ENCODE measurements at regions not wholly inside any gene's neighbourhood (a gene's known extent, or its start where the extent isn't known, plus 50 kb on each side); places are given as distances from the start of the nearest gene placed in this dataset.
"Not testable (repeated sequence)": the region's sequence is repeated elsewhere in the genome, so short reads cannot be mapped to it uniquely, and the experiment has no call there.

DNA sequence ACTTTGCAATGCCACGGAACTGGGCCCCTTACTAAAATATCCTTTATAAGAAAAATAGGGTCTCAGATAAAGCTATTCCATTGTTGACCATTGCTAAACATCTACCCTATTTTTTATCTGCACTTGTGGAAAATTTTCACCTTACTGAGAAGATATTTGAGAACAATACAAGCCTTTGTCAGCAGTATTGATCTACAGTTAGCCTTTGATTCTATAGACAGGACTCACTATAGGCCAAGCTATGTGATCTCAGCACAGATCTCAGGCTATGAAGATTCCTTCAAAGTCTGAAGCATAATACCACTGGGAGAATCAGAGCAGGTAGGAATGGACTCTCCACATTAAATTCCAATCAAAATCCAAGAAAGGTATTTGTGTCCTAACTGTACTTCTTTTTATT lies 1099.7 kb downstream of the DIAPH3 start:
- no peak for DNase-seq (ENCODE audit: low read depth in 1 of 2, low spot score in 1 of 2)

- DNase-seq (ENCODE audit: low read depth in 1 of 2, low spot score in 1 of 2) = not testable (repeated sequence)
Observed at GRCh38 chr13:59076386-59076785, 1087.3 kb downstream of the DIAPH3 start.

DNA sequence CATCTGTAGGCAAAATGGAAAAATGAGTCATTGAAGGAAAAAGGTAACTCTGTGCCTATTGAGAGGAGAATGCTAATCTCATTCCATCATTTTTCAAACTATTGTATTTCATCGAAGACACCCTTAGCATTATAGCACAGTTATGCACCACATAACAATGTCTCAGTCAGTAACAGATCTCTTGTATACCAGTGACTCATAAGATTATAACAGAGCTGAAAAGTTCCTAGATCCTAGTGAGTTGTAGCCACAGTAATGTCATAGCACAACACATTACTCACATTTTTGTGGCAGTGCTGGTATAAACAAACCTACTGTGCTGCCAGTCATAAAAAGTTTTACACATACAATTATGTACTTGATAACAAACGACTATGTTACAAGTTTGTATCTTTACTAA lies 1077.6 kb downstream of the DIAPH3 start:
- DNase-seq (ENCODE audit: low read depth in 1 of 2, low spot score in 1 of 2) = no peak

DNA sequence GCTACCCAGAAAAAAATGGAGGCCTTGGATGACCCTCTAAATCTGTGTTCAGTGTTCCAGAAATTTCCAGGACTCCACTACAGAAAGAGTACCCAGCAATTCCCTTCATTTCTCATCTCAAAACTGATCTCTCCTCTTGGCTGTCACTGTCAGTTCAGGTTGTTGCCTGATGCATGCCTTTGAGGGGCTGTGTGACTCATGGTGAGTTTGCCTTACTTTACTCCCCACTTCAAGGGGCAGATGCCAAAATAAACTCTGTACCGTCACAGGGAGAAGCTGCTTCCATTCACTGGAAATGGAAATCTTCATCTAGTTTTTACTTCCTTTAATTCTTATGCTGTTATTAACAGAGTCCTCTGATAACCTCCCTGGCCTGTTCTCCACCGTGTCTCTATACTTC lies 1075.0 kb downstream of the DIAPH3 start:
- no peak for DNase-seq (ENCODE audit: low read depth in 1 of 2, low spot score in 1 of 2)

GRCh38 chr13:59094181-59094580 lies 1069.5 kb downstream of the DIAPH3 start:
- no peak for DNase-seq (ENCODE audit: low read depth in 1 of 2, low spot score in 1 of 2)

DNA sequence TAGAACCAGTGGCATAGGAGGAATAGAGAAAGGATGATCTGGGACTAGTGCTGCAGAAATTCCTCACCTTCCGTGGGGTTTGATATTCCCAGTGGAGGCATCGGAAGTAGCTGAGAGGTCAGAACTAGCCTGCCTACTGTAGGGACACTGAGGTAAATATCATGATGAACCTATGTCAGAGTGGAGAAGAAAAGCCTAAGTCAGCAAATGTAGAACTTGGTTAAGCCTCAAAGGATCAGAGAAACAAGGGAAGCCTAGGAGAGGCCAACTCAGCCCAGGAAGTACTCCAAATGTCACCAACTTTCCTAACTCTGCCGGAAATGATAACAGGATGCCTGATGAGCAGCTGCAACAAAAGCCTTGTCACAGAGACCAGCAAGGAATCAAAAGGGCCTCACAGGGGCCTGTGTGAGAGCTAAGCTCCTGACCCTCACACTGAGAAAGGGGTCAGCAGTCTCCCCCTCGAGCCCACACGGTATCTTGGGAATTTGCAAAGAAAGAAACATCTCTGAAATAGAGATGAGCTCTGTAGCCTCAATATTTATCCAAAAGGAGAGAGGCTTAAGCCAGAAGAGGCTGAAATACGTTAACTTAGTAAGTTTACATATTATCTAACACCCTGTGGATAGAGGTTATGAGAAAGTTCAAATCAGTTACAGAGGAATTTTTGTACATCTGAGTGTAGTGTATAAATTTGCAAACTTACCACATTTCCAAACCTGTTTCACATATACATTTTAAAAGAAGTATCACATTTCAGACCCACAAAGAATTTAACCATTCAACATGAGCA lies 1064.3 kb downstream of the DIAPH3 start:
- no peak for DNase-seq (ENCODE audit: low read depth in 1 of 2, low spot score in 1 of 2)

- DNase-seq (ENCODE audit: low read depth in 1 of 2, low spot score in 1 of 2) = no peak
Observed at GRCh38 chr13:59103004-59103768, 1060.5 kb downstream of the DIAPH3 start.

DNA sequence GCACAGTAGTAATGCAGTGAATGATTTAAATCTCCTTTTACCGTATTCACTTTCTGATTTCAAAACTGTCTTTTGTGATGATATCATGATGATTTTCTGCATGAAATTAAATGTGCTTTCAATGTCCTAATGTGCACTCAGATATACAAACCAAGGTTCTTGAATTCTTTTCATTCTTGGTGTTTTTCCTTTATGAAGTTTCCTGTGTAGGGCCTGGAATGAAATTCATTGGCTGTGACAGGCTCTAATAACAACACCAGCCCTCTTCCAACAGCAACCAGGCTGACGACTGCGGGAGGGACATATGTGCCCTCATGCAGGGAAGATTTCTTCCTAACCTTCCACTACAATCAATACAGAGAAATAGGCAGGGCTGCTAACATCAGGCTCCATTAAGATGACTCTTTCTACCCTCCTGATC lies 1052.0 kb downstream of the DIAPH3 start:
- no peak for DNase-seq (ENCODE audit: low read depth in 1 of 2, low spot score in 1 of 2)

DNA sequence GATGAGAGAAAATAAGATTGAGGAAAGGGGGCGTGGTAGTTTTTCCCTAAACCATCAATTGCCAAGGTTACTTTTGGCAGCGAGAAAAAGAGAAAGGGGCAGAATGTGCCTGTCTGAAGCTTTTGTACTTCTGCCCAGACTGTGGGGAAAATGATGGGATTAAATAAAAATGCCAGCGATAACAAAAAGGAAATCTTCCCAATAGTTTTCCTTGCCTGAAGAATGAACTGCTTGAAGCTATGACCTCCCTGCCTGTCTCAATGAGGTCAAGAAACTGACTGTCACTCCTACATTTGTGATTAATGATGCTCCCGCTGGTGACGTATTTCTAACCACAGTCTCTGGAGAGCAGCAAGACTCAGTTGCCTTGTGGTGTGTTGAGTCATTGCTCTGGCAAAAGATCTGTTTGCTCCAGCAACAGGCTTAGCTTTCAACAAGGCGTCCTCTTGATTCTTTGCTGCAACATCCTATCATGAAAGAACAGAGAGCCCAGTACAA lies 1051.5 kb downstream of the DIAPH3 start:
- DNase-seq (ENCODE audit: low read depth in 1 of 2, low spot score in 1 of 2) = no peak

GRCh38 chr13:59119475-59119874 lies 1044.3 kb downstream of the DIAPH3 start:
- no peak for DNase-seq (ENCODE audit: low read depth in 1 of 2, low spot score in 1 of 2)

DNA sequence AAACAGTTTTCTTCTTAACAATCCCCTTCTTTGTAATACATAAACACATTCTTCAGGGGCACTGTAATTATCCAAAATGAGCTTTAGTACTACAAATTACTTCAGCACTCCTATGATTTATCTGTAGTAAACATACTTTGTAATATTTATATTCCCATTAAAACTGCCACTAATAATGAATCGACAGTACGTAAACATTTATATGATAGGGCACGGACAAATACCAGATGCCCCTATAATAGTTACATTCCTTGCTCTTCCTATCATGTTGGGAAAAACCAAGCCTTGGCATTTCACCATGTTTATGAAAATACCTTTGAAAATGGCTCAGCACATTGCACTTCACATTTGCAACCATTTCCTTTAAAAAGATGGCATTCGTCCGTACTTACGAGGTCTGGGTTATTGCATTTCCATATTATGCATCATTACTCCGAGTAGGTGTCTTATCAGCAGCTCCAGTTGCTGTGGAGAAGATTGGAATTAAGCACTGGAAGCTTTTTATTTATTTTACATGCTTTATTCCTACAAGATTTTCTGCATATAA lies 1043.4 kb downstream of the DIAPH3 start:
- no peak for DNase-seq (ENCODE audit: low read depth in 1 of 2, low spot score in 1 of 2)

- no peak for DNase-seq (ENCODE audit: low read depth in 1 of 2, low spot score in 1 of 2)
Observed at GRCh38 chr13:59121507-59121906, 1042.2 kb downstream of the DIAPH3 start.

DNA sequence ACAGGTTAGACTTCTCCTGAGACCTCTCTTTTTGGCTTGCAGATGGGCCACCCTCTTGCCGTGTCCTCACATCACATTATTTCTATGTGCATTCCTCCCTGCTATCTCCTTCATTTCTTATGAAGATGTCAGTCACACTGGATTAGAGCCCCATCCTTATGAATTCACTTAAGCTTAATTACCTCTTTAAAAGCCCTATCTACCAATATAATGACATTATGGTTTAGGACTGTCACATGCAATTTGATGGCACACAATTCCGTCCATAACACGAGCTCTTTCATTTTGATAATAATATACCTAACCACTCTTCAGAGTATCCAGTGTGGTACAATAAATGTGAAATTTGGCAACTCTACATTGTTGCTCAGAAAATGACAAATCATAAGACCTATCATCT lies 1037.3 kb downstream of the DIAPH3 start:
- no peak for DNase-seq (ENCODE audit: low read depth in 1 of 2, low spot score in 1 of 2)

DNA sequence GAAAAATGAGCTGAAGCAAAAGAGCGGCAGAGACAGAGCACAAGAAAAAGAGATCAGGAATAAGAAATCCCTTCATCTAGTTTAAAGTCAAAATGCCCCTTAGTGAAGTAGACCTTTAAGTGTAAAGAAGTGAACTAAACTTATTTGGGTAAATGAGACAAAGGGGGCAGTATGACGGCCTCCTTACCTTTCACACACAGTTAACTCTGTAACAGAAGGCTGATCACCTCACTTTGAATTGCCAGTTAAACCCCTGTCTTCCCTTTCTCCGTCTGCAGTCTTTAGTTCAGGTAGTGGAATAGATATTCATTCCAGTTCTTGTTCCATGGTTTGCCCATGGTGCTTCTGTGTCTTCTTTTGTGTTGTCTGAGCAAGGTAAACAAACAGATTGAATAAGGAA lies 1029.8 kb downstream of the DIAPH3 start:
- DNase-seq (ENCODE audit: low read depth in 1 of 2, low spot score in 1 of 2) = no peak

DNA sequence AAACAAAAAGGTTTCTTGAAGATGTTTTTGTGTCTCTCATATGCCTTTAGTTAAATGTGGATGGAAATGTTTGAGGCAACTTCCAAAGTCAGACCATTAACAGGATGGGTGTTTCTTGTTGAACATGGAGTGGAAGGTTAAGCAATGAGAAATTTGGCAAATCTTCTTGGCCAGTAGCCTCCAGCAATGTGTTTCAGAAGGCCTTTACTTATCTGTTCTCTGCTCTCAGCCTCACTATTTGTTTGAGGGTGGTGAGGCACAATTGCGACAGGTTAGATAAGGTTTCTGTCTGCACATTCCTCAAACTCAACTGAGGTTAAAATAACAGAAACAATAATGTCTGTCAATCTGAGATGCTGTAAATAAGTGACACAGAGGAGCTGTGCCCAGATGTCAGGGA lies 1019.0 kb downstream of the DIAPH3 start:
- no peak for DNase-seq (ENCODE audit: low read depth in 1 of 2, low spot score in 1 of 2)

DNA sequence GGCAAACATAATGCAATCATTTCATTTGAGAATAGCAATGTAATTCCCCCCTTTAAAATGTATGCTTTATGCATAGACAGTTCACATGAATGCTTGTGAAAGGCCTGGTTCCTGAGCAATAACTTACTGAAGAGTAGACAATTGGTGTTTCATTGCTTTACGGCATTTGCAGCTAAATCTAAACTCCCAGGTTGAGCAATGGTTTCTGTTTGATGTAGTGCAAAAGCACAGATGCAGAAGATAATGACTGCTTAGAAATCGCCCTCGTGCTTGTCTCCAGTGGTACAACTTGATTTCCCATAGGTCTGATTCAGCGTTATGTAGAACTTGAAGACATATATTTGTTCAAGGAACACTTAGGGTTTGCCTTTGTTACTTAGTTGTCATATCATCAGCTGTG lies 1018.3 kb downstream of the DIAPH3 start:
- DNase-seq (ENCODE audit: low read depth in 1 of 2, low spot score in 1 of 2) = no peak

- DNase-seq (ENCODE audit: low read depth in 1 of 2, low spot score in 1 of 2) = no peak
Observed at GRCh38 chr13:59157181-59157580, 1006.5 kb downstream of the DIAPH3 start.

- DNase-seq (ENCODE audit: low read depth in 1 of 2, low spot score in 1 of 2) = no peak
Observed at GRCh38 chr13:59166174-59166573, 997.6 kb downstream of the DIAPH3 start.

DNA sequence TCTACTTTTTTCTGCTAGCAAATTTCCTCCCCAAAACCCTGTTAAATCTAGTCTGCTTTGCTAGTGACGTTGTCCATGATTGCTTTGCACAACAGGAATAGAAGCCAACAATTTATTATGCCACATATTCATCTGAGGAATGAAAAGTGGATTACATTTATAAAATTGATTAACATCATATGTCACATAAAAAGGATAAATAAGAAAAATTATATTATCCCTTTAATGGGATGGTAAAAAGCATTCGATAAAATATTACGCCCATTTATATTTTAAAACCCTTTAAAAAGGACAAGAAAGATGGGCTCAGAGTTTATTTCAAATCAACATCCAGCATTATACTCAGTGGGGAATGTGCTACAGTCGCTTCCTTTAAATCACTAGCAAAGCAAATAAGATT lies 991.7 kb downstream of the DIAPH3 start:
- no peak for DNase-seq (ENCODE audit: low read depth in 1 of 2, low spot score in 1 of 2)

DNA sequence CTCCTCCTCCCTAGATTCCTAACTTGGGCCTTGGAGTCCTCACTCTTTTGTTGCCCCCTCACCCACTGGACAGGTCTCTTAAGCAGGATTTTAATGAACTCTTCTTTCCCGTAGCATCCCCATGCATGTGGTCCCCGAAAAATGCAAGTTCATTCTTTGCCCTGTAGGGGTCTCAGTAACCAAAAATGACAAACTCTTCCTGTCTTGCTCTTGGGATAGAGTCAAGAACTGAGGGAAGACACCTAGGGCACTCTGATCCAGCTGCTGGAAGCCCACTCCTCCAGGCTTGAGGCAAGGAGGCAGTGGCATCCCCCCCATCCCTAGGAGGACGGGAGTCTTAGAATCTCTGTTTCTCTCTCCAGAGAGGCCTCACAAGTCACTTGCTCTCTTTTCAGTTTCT lies 987.0 kb downstream of the DIAPH3 start:
- no peak for DNase-seq (ENCODE audit: low read depth in 1 of 2, low spot score in 1 of 2)

DNA sequence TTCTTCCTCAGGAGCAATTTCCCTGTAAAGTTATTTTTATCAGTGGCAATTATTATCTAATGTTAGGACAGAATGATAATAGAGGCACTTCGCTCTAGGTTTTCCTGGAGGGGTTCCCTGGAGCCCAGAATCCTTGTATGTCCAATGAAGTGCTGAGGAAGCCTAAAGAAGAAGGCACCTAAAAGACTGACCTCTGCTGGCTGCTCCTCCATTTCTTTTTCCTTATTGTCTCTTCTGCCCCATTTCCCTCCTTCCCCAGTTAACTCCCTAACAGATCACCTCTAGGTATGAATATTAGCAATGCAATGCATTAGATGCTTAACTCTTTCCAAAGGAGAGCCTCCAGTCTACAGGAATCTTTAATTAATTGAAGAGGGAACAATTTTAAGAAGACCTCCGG lies 985.4 kb downstream of the DIAPH3 start:
- no peak for DNase-seq (ENCODE audit: low read depth in 1 of 2, low spot score in 1 of 2)

GRCh38 chr13:59182241-59182640 lies 981.5 kb downstream of the DIAPH3 start:
- DNase-seq (ENCODE audit: low read depth in 1 of 2, low spot score in 1 of 2) = no peak
